ENCODE measurements at regions not wholly inside any gene's neighbourhood (a gene's known extent, or its start where the extent isn't known, plus 50 kb on each side); places are given as distances from the start of the nearest gene placed in this dataset.

GRCh38 chr11:91854171-91854570, 370.4 kb upstream of the FAT3 start:
- ChIA-PET CTCF (no interaction called here), POLR2A (no interaction called here)
- TF ChIP-seq, protein P1, sequence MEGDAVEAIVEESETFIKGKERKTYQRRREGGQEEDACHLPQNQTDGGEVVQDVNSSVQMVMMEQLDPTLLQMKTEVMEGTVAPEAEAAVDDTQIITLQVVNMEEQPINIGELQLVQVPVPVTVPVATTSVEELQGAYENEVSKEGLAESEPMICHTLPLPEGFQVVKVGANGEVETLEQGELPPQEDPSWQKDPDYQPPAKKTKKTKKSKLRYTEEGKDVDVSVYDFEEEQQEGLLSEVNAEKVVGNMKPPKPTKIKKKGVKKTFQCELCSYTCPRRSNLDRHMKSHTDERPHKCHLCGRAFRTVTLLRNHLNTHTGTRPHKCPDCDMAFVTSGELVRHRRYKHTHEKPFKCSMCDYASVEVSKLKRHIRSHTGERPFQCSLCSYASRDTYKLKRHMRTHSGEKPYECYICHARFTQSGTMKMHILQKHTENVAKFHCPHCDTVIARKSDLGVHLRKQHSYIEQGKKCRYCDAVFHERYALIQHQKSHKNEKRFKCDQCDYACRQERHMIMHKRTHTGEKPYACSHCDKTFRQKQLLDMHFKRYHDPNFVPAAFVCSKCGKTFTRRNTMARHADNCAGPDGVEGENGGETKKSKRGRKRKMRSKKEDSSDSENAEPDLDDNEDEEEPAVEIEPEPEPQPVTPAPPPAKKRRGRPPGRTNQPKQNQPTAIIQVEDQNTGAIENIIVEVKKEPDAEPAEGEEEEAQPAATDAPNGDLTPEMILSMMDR (IDR thresholded peaks at IDR 0.05; ENCODE audit: control extremely low read depth, extremely low read depth, low read depth, missing control alignments), result no peak
- no peak for DNase-seq (ENCODE audit: extremely low spot score)

DNA sequence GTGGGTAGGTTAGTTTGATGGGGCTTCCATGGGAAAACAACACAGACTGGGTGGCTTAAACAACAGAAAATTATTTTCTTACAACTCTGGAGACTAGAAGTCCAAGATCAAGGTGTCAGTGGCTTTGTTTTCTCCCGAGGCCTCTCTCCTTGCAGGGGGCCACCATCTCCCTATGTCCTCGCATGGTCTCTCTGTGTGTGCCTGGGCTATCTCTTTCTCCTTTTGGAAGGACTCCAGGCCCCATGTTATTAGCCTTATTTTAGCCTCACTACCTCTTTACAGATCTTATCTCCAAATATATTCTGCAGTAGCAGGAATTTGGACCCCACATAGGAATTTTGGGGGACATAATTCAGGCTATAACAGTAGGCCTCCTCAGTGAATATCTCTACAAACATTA, 372.7 kb upstream of the FAT3 start:
- ChIA-PET CTCF (no interaction called here), POLR2A (no interaction called here)
- DNase-seq (ENCODE audit: extremely low spot score), result no peak
- TF ChIP-seq, protein P1 (IDR thresholded peaks at IDR 0.05; ENCODE audit: control extremely low read depth, extremely low read depth, low read depth, missing control alignments), result no peak

GRCh38 chr11:91850533-91851275, 373.9 kb upstream of the FAT3 start:
- no peak for DNase-seq (ENCODE audit: extremely low spot score)
- TF ChIP-seq, protein P1 (IDR thresholded peaks at IDR 0.05; ENCODE audit: control extremely low read depth, extremely low read depth, low read depth, missing control alignments), result no peak
- CTCF ChIA-PET, result interaction anchor here (0.9 to 1.0 kb wide), 2 partner anchors 13 to 20 kb away, joined by 3 to 4 read pairs; no protein-coding TSS in a partner anchor
- POLR2A ChIA-PET, result no interaction called here

DNA sequence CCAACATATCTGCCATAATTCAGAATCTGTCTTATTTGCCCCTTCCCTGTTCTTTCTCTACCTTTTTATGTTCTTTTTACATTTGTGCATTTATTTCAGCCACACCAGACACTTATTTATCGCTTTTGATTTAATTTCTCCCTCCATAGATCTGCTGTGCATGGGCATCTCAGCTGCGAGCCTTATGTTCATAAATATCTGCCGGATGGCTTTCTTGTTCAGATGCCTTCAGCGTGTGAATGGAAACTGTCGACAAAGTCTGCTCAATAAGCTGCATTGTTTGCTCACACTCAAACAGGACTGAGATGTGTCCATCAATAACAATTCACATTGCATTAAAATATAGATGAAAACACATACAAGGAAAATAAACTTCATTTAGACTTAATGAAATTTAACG, 374.6 kb upstream of the FAT3 start:
- TF ChIP-seq, protein P1 (IDR thresholded peaks at IDR 0.05; ENCODE audit: control extremely low read depth, extremely low read depth, low read depth, missing control alignments), result no peak
- CTCF ChIA-PET, result interaction anchor here (1.0 kb wide), 1 partner anchor 13 kb away, joined by 4 read pairs; no protein-coding TSS in a partner anchor
- POLR2A ChIA-PET, result no interaction called here
- DNase-seq (ENCODE audit: extremely low spot score), result no peak

DNA sequence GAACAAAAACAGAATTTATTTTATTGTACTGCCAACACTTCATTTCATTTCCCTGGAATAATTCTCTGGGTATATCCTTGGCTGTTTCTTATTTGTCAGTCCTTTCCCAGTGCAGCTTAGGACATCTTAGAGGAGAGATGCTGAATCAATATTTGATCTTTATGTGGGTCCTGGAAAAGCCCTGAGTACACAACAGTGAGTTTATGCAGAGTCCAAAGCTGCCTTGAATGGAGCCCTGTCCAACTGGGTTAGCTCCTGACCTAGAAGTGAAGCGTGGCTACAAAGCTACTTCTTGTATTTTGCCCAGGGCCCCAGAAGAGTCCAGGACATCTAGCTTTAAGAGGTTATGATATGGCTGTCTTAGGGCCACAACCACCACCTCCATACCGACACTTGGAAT, 378.0 kb upstream of the FAT3 start:
- DNase-seq (ENCODE audit: extremely low spot score), result no peak
- ChIA-PET POLR2A (no interaction called here), CTCF (no interaction called here)
- TF ChIP-seq, protein P1 (IDR thresholded peaks at IDR 0.05; ENCODE audit: control extremely low read depth, extremely low read depth, low read depth, missing control alignments), result no peak

DNA sequence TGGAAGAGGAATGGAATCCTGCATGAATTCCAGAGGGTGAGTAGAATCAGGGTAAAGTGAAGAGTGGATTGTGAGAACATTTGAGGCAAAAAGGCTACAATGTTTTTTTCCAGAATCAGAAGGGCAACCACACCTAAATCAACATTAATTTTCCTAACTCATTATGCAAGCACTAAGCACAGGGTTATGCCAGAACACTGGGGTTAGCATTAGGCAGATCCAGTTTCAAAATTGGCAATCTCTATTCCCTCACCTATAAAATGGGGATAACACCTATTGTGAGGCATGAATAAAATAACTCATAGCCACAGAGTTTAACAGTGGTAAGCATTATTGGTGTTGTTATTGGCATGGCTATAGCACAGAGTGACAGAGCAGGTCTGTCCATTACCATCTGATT, 378.6 kb upstream of the FAT3 start:
- TF ChIP-seq, protein P1 (IDR thresholded peaks at IDR 0.05; ENCODE audit: control extremely low read depth, extremely low read depth, low read depth, missing control alignments), result no peak
- no peak for DNase-seq (ENCODE audit: extremely low spot score)
- CTCF ChIA-PET, result no interaction called here
- POLR2A ChIA-PET, result no interaction called here

Measured in GM10248 (cell line).